ENCODE measurements at regions not wholly inside any gene's neighbourhood (a gene's known extent, or its start where the extent isn't known, plus 50 kb on each side); places are given as distances from the start of the nearest gene placed in this dataset.

GRCh38 chr10:60454336-60454735 is 64.7 kb upstream of the ANK3 start:
- no peak for DNase-seq
- Mint-ChIP-seq H3K27me3 (no peaks in the 10 kb centered on the region), H3K9me3 (no peaks in the 10 kb centered on the region), H3K36me3 (no peaks in the 10 kb centered on the region), H3K4me3 (no peak overlapping the region), H3K27ac (no peak overlapping the region), H3K4me1 (ENCODE audit: low read depth) (peaks cover 12% of the 10 kb centered on the region)
- ChIA-PET POLR2A (no interaction called here), CTCF (no interaction called here)
- intact Hi-C loops (cut with micrococcal nuclease): no loop called here

GRCh38 chr10:60453036-60453435 is 63.4 kb upstream of the ANK3 start:
- no peak for DNase-seq

GRCh38 chr10:60450291-60450690 is 60.6 kb upstream of the ANK3 start:
- DNase-seq: no peak
- POLR2A ChIA-PET: no interaction called here
- Mint-ChIP-seq H3K36me3 (no peaks in the 10 kb centered on the region), H3K4me1 (ENCODE audit: low read depth) (peaks cover 10% of the 10 kb centered on the region), H3K27me3 (no peaks in the 10 kb centered on the region), H3K27ac (no peak overlapping the region), H3K4me3 (no peak overlapping the region), H3K9me3 (no peaks in the 10 kb centered on the region)
- intact Hi-C loops (cut with micrococcal nuclease): no loop called here
- CTCF ChIA-PET: no interaction called here

More at GRCh38 chr10:60453036-60453435, 63.4 kb upstream of the ANK3 start:
- no peaks in the 10 kb centered on the region for H3K27me3 Mint-ChIP-seq
- no peak overlapping the region for H3K27ac Mint-ChIP-seq
- no peaks in the 10 kb centered on the region for H3K9me3 Mint-ChIP-seq
- H3K4me1 Mint-ChIP-seq (ENCODE audit: low read depth): peaks cover 11% of the 10 kb centered on the region
- ChIA-PET POLR2A (no interaction called here), CTCF (interaction anchor here (1.5 kb wide), 1 partner anchor 193 kb away, joined by 3 read pairs; no protein-coding TSS in a partner anchor)
- no peaks in the 10 kb centered on the region for H3K36me3 Mint-ChIP-seq
- intact Hi-C loops (cut with micrococcal nuclease): no loop called here
- no peak overlapping the region for H3K4me3 Mint-ChIP-seq

GRCh38 chr10:60448246-60448645 is 58.6 kb upstream of the ANK3 start:
- intact Hi-C loops (cut with micrococcal nuclease): no loop called here
- POLR2A ChIA-PET: no interaction called here

GRCh38 chr10:60446851-60447250 is 57.2 kb upstream of the ANK3 start:
- DNase-seq: no peak
- H3K9me3 Mint-ChIP-seq: no peaks in the 10 kb centered on the region
- no peak overlapping the region for H3K27ac Mint-ChIP-seq
- ChIA-PET POLR2A (no interaction called here), CTCF (interaction anchor here (0.5 to 4.5 kb wide), 2 partner anchors 200 to 243 kb away, joined by 3 to 36 read pairs; no protein-coding TSS in a partner anchor)
- no peaks in the 10 kb centered on the region for H3K36me3 Mint-ChIP-seq
- peaks cover 10% of the 10 kb centered on the region for H3K4me1 Mint-ChIP-seq (ENCODE audit: low read depth)
- no peaks in the 10 kb centered on the region for H3K27me3 Mint-ChIP-seq
- intact Hi-C loops (cut with micrococcal nuclease): no loop called here
- no peak overlapping the region for H3K4me3 Mint-ChIP-seq

More at GRCh38 chr10:60448246-60448645, 58.6 kb upstream of the ANK3 start:
- Mint-ChIP-seq H3K4me3 (no peak overlapping the region), H3K36me3 (no peaks in the 10 kb centered on the region), H3K27me3 (no peaks in the 10 kb centered on the region), H3K9me3 (no peaks in the 10 kb centered on the region), H3K4me1 (ENCODE audit: low read depth) (peaks cover 10% of the 10 kb centered on the region), H3K27ac (no peak overlapping the region)
- no peak for DNase-seq
- CTCF ChIA-PET: no interaction called here

GRCh38 chr10:60446070-60446833 is 56.6 kb upstream of the ANK3 start:
- no peak overlapping the region for H3K4me3 Mint-ChIP-seq
- POLR2A ChIA-PET: no interaction called here

GRCh38 chr10:60444494-60445064 is 54.9 kb upstream of the ANK3 start:
- ChIA-PET CTCF (interaction anchor here (0.7 to 4.5 kb wide), 8 partner anchors 86 to 322 kb away, joined by 3 to 36 read pairs (median 6); no protein-coding TSS in a partner anchor), POLR2A (no interaction called here)
- H3K4me3 Mint-ChIP-seq: no peak overlapping the region
- no peak for DNase-seq
- H3K27me3 Mint-ChIP-seq: no peaks in the 10 kb centered on the region
- H3K9me3 Mint-ChIP-seq: no peaks in the 10 kb centered on the region
- intact Hi-C loops (cut with micrococcal nuclease): loop anchor here (1.0 to 5.0 kb wide), 3 partner anchors 93 to 324 kb away; no protein-coding TSS in a partner anchor
- H3K36me3 Mint-ChIP-seq: no peaks in the 10 kb centered on the region
- H3K27ac Mint-ChIP-seq: no peak overlapping the region
- peaks cover 10% of the 10 kb centered on the region for H3K4me1 Mint-ChIP-seq (ENCODE audit: low read depth)

More at GRCh38 chr10:60446070-60446833, 56.6 kb upstream of the ANK3 start:
- no peak for DNase-seq
- no peaks in the 10 kb centered on the region for H3K9me3 Mint-ChIP-seq
- CTCF ChIA-PET: interaction anchor here (0.5 to 4.5 kb wide), 3 partner anchors 172 to 242 kb away, joined by 3 to 36 read pairs (median 11); no protein-coding TSS in a partner anchor
- intact Hi-C loops (cut with micrococcal nuclease): no loop called here
- H3K36me3 Mint-ChIP-seq: no peaks in the 10 kb centered on the region
- H3K27me3 Mint-ChIP-seq: no peaks in the 10 kb centered on the region
- peaks cover 10% of the 10 kb centered on the region for H3K4me1 Mint-ChIP-seq (ENCODE audit: low read depth)
- no peak overlapping the region for H3K27ac Mint-ChIP-seq

- POLR2A ChIA-PET: no interaction called here
These were observed 53.7 kb upstream of the ANK3 start for GRCh38 chr10:60443346-60443745.

GRCh38 chr10:60441515-60441914 is 51.8 kb upstream of the ANK3 start:
- Mint-ChIP-seq H3K9me3 (no peaks in the 10 kb centered on the region), H3K4me1 (ENCODE audit: low read depth) (no peaks in the 10 kb centered on the region), H3K4me3 (no peak overlapping the region), H3K27me3 (no peaks in the 10 kb centered on the region), H3K27ac (no peak overlapping the region), H3K36me3 (no peaks in the 10 kb centered on the region)
- ChIA-PET CTCF (interaction anchor here (0.6 to 1.0 kb wide), 2 partner anchors 327 to 343 kb away, joined by 3 read pairs; no protein-coding TSS in a partner anchor), POLR2A (no interaction called here)
- intact Hi-C loops (cut with micrococcal nuclease): loop anchor here (5.0 kb wide), 1 partner anchor 96 kb away; no protein-coding TSS in a partner anchor
- no peak for DNase-seq

More at GRCh38 chr10:60443346-60443745, 53.7 kb upstream of the ANK3 start:
- no peaks in the 10 kb centered on the region for H3K9me3 Mint-ChIP-seq
- H3K4me1 Mint-ChIP-seq (ENCODE audit: low read depth): peaks cover 8% of the 10 kb centered on the region
- intact Hi-C loops (cut with micrococcal nuclease): loop anchor here (5.0 kb wide), 1 partner anchor 94 kb away; no protein-coding TSS in a partner anchor
- H3K4me3 Mint-ChIP-seq: no peak overlapping the region
- no peaks in the 10 kb centered on the region for H3K27me3 Mint-ChIP-seq
- CTCF ChIA-PET: interaction anchor here (0.8 to 4.5 kb wide), 6 partner anchors 90 to 326 kb away, joined by 3 to 36 read pairs (median 6); no protein-coding TSS in a partner anchor
- no peaks in the 10 kb centered on the region for H3K36me3 Mint-ChIP-seq
- no peak for DNase-seq
- no peak overlapping the region for H3K27ac Mint-ChIP-seq

GRCh38 chr10:60439641-60440040 is 50.0 kb upstream of the ANK3 start:
- no peak for DNase-seq
- no peaks in the 10 kb centered on the region for H3K27me3 Mint-ChIP-seq
- no peaks in the 10 kb centered on the region for H3K4me1 Mint-ChIP-seq (ENCODE audit: low read depth)
- ChIA-PET POLR2A (no interaction called here), CTCF (interaction anchor here (0.7 to 1.8 kb wide), 2 partner anchors 23 to 207 kb away, joined by 3 to 7 read pairs; no protein-coding TSS in a partner anchor)
- H3K27ac Mint-ChIP-seq: no peak overlapping the region
- H3K4me3 Mint-ChIP-seq: no peak overlapping the region
- intact Hi-C loops (cut with micrococcal nuclease): loop anchor here (5.0 kb wide), 1 partner anchor 98 kb away; no protein-coding TSS in a partner anchor
- no peaks in the 10 kb centered on the region for H3K36me3 Mint-ChIP-seq
- no peaks in the 10 kb centered on the region for H3K9me3 Mint-ChIP-seq

Data from activated CD4-positive, alpha-beta memory T cell treated with anti-CD3 and anti-CD28 coated beads for 36 hours (primary cell).